KMS-11 (cell line): ENCODE measurements at regions not wholly inside any gene's neighbourhood (a gene's known extent, or its start where the extent isn't known, plus 50 kb on each side); places are given as distances from the start of the nearest gene placed in this dataset.

Experiments used
- H2AFZ ChIP-seq: fragments of 200-600 bp; sonication (generic); 2 replicates; pipeline ENCODE4 v1.6.1; 2016; ENCODE audit warnings: antibody characterized with exemption, mixed run types, low read depth
- H3K27ac ChIP-seq: fragments of 200-600 bp; sonication (generic); 2 replicates; pipeline ENCODE4 v1.6.1; 2016; ENCODE audit warnings: mild to moderate bottlenecking, mixed run types
- H3K27me3 ChIP-seq: fragments of 200-600 bp; sonication (generic); 2 replicates; pipeline ENCODE4 v1.6.1; 2017; ENCODE audit warnings: mild to moderate bottlenecking, low read depth, mixed run types, moderate library complexity; ENCODE audit not compliant: insufficient read depth
- H3K36me3 ChIP-seq: fragments of 200-600 bp; sonication (generic); 2 replicates; pipeline ENCODE4 v1.6.1; 2017; ENCODE audit warnings: mild to moderate bottlenecking, mixed run types; ENCODE audit not compliant: insufficient read depth
- H3K4me1 ChIP-seq: fragments of 200-600 bp; sonication (generic); 2 replicates; pipeline ENCODE4 v1.6.1; 2016; ENCODE audit warnings: mild to moderate bottlenecking, low read depth, mixed run types; ENCODE audit not compliant: poor library complexity, severe bottlenecking
- H3K4me2 ChIP-seq: fragments of 200-600 bp; sonication (generic); 2 replicates; pipeline ENCODE4 v1.7.0; 2016; ENCODE audit warnings: mild to moderate bottlenecking, mixed run types
- H3K4me3 ChIP-seq: fragments of 200-600 bp; sonication (generic); IDR thresholded peaks from 2 replicates; pipeline ENCODE4 v1.6.1; 2017; ENCODE audit warnings: low read depth, low read length, mixed read lengths; ENCODE audit not compliant: insufficient read depth
- H3K79me2 ChIP-seq: fragments of 200-600 bp; sonication (generic); 2 replicates; pipeline ENCODE4 v1.6.1; 2016; ENCODE audit warnings: low read depth, mixed run types; ENCODE audit not compliant: insufficient read depth
- H3K9ac ChIP-seq: fragments of 200-600 bp; sonication (generic); 2 replicates; pipeline ENCODE4 v1.6.1; 2016; ENCODE audit warnings: mild to moderate bottlenecking, mixed run types
- H4K20me1 ChIP-seq: fragments of 200-600 bp; sonication (generic); 2 replicates; pipeline ENCODE4 v1.6.1; 2016; ENCODE audit warnings: mild to moderate bottlenecking, mixed run types; ENCODE audit not compliant: insufficient read depth
- TF ChIP-seq, protein P1 (sequence below): fragments of 200-600 bp; sonication (generic); conservative IDR thresholded peaks from 2 replicates; pipeline ENCODE4 v1.6.1; 2017; ENCODE audit warnings: low read depth, mild to moderate bottlenecking, antibody characterized with exemption, low read length, moderate library complexity, mixed read lengths

DNA sequence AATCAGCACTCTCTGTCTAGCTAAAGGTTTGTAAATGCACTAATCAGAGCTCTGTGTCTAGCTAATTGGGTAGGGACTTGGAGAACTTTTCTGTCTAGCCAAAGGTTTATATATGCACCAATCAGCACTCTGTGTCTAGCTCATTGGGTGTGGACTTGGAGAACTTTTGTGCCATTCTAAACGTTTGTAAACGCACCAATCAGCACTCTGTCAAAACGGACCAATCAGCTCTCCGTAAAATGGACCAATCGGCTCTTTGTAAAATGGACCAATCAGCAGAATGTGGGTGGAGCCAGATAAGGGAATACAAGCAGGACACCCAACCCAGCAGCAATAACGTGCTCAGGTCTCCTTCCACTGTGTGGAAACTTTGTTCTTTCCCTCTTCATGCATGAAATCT, 298.6 kb upstream of the PTPRD start:
- no peak overlapping the region for H2AFZ ChIP-seq
- H4K20me1 ChIP-seq, result no peaks in the 10 kb centered on the region
- no peaks in the 10 kb centered on the region for H3K36me3 ChIP-seq
- no peaks in the 10 kb centered on the region for H3K4me1 ChIP-seq
- H3K9ac ChIP-seq, result no peak overlapping the region
- TF ChIP-seq, protein P1, sequence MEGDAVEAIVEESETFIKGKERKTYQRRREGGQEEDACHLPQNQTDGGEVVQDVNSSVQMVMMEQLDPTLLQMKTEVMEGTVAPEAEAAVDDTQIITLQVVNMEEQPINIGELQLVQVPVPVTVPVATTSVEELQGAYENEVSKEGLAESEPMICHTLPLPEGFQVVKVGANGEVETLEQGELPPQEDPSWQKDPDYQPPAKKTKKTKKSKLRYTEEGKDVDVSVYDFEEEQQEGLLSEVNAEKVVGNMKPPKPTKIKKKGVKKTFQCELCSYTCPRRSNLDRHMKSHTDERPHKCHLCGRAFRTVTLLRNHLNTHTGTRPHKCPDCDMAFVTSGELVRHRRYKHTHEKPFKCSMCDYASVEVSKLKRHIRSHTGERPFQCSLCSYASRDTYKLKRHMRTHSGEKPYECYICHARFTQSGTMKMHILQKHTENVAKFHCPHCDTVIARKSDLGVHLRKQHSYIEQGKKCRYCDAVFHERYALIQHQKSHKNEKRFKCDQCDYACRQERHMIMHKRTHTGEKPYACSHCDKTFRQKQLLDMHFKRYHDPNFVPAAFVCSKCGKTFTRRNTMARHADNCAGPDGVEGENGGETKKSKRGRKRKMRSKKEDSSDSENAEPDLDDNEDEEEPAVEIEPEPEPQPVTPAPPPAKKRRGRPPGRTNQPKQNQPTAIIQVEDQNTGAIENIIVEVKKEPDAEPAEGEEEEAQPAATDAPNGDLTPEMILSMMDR, result no peak
- no peaks in the 10 kb centered on the region for H3K27me3 ChIP-seq
- H3K4me2 ChIP-seq, result no peak overlapping the region
- no peaks in the 10 kb centered on the region for H3K79me2 ChIP-seq
- H3K4me3 ChIP-seq, result no peak overlapping the region
- H3K27ac ChIP-seq, result no peak overlapping the region

DNA sequence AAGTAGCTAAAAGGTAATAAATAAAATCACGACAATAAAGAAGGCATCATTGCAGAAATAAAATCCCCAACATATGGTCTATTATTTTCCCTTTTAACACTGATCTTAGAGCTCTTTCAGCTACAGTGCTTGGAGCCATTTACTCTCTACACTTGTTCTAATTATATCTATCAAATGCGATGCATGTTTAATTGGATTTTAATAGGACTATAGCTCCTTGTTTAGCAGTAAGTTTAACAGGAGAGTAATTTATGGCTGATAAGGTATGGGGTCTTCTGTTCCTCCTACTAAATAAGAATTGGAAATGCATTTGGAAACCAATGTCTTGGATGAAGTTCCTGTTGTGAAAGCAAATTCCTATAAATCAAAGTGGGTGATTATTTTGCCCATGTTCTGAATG, 304.2 kb upstream of the PTPRD start:
- H3K79me2 ChIP-seq, result no peaks in the 10 kb centered on the region
- TF ChIP-seq, protein P1, result no peak
- H3K27ac ChIP-seq, result no peak overlapping the region
- H2AFZ ChIP-seq, result no peak overlapping the region
- H3K36me3 ChIP-seq, result no peaks in the 10 kb centered on the region
- no peaks in the 10 kb centered on the region for H3K4me1 ChIP-seq
- H4K20me1 ChIP-seq, result no peaks in the 10 kb centered on the region
- H3K4me3 ChIP-seq, result no peak overlapping the region
- no peak overlapping the region for H3K9ac ChIP-seq
- H3K4me2 ChIP-seq, result no peak overlapping the region
- H3K27me3 ChIP-seq, result no peaks in the 10 kb centered on the region

DNA sequence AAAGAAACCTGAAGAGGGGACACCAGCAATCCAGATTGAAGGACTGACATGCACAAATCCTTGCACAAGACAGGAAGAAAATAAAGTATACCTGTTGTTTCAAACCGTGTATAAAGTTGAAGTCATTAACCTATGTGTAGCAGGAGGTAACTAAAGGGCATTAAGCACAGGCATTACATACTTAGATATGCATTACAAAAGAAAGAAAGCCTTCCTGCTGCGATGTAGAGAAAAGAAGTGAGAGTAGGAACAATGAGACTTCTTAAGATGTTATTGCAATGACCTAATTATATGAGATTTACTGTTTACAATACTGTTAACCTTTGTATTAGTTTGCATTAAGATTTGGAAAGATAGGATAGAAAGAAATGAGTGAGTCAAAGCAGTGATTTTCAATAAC, 308.9 kb upstream of the PTPRD start:
- Histone ChIP-seq H3K4me2 (no peak overlapping the region), H2AFZ (no peak overlapping the region), H3K27me3 (no peaks in the 10 kb centered on the region), H3K27ac (no peak overlapping the region), H4K20me1 (no peaks in the 10 kb centered on the region), H3K36me3 (no peaks in the 10 kb centered on the region), H3K79me2 (no peaks in the 10 kb centered on the region), H3K4me1 (no peaks in the 10 kb centered on the region), H3K9ac (no peak overlapping the region), H3K4me3 (no peak overlapping the region)
- TF ChIP-seq, protein P1, result no peak

DNA sequence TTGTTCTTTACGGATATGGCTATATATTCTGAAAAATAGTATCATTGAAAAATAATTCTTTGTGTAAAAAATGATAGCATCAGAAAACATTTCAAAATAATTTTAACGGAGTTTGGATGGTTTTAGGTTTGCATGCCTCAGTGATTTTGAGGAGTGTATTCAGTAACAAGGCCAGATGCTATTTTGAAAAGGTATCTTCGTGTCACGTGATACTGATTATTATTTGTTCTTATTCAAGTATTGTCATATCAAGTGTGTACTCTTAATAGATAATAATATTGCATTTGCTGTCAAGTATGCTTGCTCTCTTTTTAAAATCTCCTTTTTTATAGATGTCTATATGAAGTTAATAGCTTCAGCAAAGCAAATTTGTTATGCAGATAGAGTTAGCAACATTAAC, 313.1 kb upstream of the PTPRD start:
- H2AFZ ChIP-seq, result no peak overlapping the region
- no peaks in the 10 kb centered on the region for H3K79me2 ChIP-seq
- no peak overlapping the region for H3K4me2 ChIP-seq
- H3K4me3 ChIP-seq, result no peak overlapping the region
- H4K20me1 ChIP-seq, result no peaks in the 10 kb centered on the region
- H3K36me3 ChIP-seq, result no peaks in the 10 kb centered on the region
- no peaks in the 10 kb centered on the region for H3K4me1 ChIP-seq
- H3K27me3 ChIP-seq, result no peaks in the 10 kb centered on the region
- no peak overlapping the region for H3K9ac ChIP-seq
- no peak overlapping the region for H3K27ac ChIP-seq
- TF ChIP-seq, protein P1, result no peak

- H3K27me3 ChIP-seq, result no peaks in the 10 kb centered on the region
- H2AFZ ChIP-seq, result no peak overlapping the region
- no peaks in the 10 kb centered on the region for H3K79me2 ChIP-seq
- H3K4me1 ChIP-seq, result no peaks in the 10 kb centered on the region
- no peak overlapping the region for H3K4me2 ChIP-seq
- H3K4me3 ChIP-seq, result no peak overlapping the region
- H4K20me1 ChIP-seq, result no peaks in the 10 kb centered on the region
- no peak overlapping the region for H3K9ac ChIP-seq
- H3K27ac ChIP-seq, result no peak overlapping the region
- no peaks in the 10 kb centered on the region for H3K36me3 ChIP-seq
- TF ChIP-seq, protein P1, result no peak
Measured at GRCh38 chr9:10928372-10928771, 315.6 kb upstream of the PTPRD start.
